ENCODE measurements at regions not wholly inside any gene's neighbourhood (a gene's known extent, or its start where the extent isn't known, plus 50 kb on each side); places are given as distances from the start of the nearest gene placed in this dataset.

- TF ChIP-seq CTCF (IDR thresholded peaks at IDR 0.05; ENCODE audit: low read length) = no peak
- TF ChIP-seq EZH2 (IDR thresholded peaks at IDR 0.05; ENCODE audit: borderline replicate concordance, low read length) = no peak
Observed at GRCh38 chr12:63404611-63405010, 253.6 kb upstream of the AVPR1A start.
